Stimulated activated naive CD8-positive, alpha-beta T cell treated with anti-CD3 and anti-CD28 coated beads, Interleukin-15, Interleukin-2, amounts not matched to agents 100 ng/mL and 50 ng/mL, for 24 hours (primary cell): ENCODE measurements at regions not wholly inside any gene's neighbourhood (a gene's known extent, or its start where the extent isn't known, plus 50 kb on each side); places are given as distances from the start of the nearest gene placed in this dataset.
"Not testable (repeated sequence)": the region's sequence is repeated elsewhere in the genome, so short reads cannot be mapped to it uniquely, and the experiment has no call there.

Experiments
- H3K27ac Mint-ChIP-seq: one replicate; pipeline ENCODE4 v1.8.0; 2021; ENCODE audit warnings: mild to moderate bottlenecking, mixed read lengths
- H3K27me3 Mint-ChIP-seq: one replicate; pipeline ENCODE4 v1.8.0; 2021; ENCODE audit warnings: mixed read lengths
- H3K36me3 Mint-ChIP-seq: one replicate; pipeline ENCODE4 v1.8.0; 2021; ENCODE audit warnings: low read depth, mixed read lengths
- H3K4me1 Mint-ChIP-seq: one replicate; pipeline ENCODE4 v1.8.0; 2021; ENCODE audit warnings: low read depth, mixed read lengths
- H3K4me3 Mint-ChIP-seq: one replicate; pipeline ENCODE4 v1.8.0; 2021; ENCODE audit warnings: mild to moderate bottlenecking, mixed read lengths
- H3K9me3 Mint-ChIP-seq: one replicate; pipeline ENCODE4 v1.8.0; 2021; ENCODE audit warnings: mixed read lengths

DNA sequence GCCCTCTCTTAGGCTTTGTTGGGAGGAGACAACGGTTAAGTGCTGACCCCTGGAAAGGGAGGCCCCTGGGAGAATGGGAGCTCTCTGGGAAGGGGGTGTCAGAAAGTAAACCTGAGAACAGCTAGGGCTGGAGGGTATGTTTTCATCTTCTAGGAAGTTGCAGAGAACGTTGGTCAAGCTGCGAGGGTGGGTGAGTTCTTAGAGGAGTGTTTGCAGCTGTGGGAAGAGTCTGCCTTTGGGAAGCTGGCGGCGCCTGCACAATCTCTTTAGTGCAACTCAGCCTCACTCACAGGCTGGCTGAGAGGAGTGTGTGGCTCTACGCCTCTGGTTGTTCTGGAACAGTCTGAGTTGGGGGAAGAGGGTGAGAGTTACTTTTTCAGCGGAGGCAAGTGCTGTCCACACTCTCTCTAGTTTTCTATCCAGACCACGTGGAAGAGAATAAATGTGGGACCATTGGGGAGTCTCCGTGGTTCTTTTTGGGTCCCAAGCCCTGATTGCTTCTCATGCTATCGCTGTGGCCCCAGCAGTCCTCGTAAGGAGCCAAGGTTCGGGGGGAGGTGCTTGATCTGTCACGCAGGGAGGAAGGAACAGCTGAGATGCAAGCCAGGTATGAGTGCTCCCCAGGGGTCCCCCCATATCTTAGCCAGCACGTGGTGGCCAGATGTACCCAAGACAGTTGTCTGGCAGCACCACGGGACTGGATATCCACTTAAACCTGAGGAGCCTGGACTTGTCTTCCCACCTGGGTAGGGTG lies 237.2 kb downstream of the BUB3 start:
- Mint-ChIP-seq H3K27ac (no peak overlapping the region), H3K27me3 (peaks cover 3% of the 10 kb centered on the region), H3K36me3 (no peaks in the 10 kb centered on the region), H3K4me3 (no peak overlapping the region), H3K4me1 (no peaks in the 10 kb centered on the region), H3K9me3 (peaks cover 10% of the 10 kb centered on the region)

DNA sequence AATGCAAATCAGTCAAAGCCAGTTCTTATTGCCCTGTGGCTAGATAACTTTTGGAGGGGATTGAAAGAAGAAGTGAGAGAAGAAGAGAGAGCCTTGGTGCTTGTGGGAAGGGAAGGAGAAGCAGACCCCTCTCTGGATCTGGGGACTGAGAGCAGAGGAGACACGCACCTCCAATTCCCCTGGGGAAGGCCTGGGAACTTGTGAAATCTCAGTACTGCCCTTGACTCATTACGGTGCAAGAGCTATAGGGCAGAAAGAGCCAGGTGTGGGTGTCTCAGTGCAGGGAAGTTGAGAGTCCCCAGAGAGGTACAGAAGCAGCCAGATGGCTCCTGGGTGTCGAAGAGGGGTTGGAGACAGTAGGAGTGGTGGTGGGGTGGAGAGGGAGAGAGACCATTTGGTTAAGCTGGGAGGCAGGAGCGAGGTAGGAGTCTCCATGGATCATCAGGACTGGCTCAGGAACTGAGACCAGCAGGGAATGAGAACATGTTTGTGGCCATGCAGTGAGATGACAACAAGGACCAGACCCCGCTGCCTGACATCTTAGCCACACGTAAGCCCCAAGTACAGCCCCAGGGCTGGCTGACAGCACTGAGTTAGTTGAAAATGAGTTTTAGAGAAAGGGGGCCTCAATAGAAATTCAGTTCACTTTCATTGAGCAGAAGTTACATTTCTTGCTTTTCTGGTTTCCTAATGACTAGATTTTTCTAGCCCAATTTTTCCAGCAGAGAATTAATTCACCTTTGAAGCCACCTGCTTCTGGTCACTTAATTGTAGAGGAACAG lies 238.2 kb downstream of the BUB3 start:
- Mint-ChIP-seq H3K4me1 (no peaks in the 10 kb centered on the region), H3K27ac (no peak overlapping the region), H3K36me3 (no peaks in the 10 kb centered on the region), H3K27me3 (no peaks in the 10 kb centered on the region), H3K9me3 (peaks cover 6% of the 10 kb centered on the region), H3K4me3 (no peak overlapping the region)

DNA sequence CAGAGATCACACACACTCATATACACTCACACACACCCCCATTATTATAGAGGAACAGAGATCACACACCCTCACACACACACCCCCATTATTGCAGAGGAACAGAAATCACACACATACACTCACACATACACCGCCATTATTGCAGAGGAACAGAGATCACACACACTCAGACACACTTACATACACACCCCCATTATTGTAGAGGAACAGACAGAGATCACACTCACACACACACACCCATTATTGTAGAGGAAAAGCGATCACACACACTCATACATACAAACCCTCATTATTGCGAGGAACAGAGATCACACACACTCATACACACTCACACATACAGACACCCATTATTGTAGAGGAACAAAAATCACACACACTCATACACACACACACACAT lies 239.0 kb downstream of the BUB3 start:
- H3K4me1 Mint-ChIP-seq, result no peaks in the 10 kb centered on the region
- H3K9me3 Mint-ChIP-seq, result peaks cover 3% of the 10 kb centered on the region
- no peak overlapping the region for H3K4me3 Mint-ChIP-seq
- no peak overlapping the region for H3K27ac Mint-ChIP-seq
- no peaks in the 10 kb centered on the region for H3K36me3 Mint-ChIP-seq
- no peaks in the 10 kb centered on the region for H3K27me3 Mint-ChIP-seq

DNA sequence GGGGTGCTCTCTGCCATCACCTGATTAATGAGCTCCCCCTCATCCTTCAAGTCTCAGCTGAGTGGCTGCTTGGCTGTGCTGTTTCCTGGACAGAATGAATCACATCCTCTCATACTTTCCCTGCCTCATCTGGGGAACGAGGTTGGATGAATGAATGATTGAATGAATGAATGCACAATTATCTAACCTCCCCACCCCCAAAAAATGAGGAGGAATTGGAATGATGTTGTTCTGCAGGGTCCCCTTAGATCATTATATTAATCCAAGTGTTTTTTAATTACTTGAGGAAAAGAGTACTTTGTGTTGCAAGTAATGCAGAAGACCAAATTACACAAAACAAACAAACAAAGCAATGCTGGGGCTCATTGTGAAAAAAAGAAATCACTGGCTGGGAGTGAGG lies 240.2 kb downstream of the BUB3 start:
- no peaks in the 10 kb centered on the region for H3K36me3 Mint-ChIP-seq
- no peaks in the 10 kb centered on the region for H3K4me1 Mint-ChIP-seq
- H3K27ac Mint-ChIP-seq, result no peak overlapping the region
- no peaks in the 10 kb centered on the region for H3K27me3 Mint-ChIP-seq
- no peak overlapping the region for H3K4me3 Mint-ChIP-seq
- H3K9me3 Mint-ChIP-seq, result peaks cover 3% of the 10 kb centered on the region

DNA sequence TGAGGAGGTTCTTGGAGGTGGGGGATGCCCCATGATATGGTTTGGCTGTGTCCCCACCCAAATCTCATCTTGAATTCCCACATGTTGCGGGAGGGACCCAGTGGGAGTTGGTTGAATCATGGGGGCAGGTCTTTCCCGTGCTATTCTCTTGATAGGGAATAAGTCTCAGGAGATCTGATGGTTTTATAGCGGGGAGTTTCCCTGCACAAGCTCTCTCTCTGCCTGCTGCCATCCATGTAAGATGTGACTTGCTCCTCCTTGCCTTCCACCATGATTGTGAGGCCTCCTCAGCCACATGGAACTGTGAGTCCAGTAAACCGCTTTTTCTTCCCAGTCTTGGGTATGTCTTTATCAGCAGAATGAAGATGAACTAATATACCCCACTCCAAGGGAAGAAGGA lies 241.0 kb downstream of the BUB3 start:
- H3K36me3 Mint-ChIP-seq, H3K4me3 Mint-ChIP-seq, H3K4me1 Mint-ChIP-seq, H3K9me3 Mint-ChIP-seq, H3K27me3 Mint-ChIP-seq, H3K27ac Mint-ChIP-seq: not testable (repeated sequence)

DNA sequence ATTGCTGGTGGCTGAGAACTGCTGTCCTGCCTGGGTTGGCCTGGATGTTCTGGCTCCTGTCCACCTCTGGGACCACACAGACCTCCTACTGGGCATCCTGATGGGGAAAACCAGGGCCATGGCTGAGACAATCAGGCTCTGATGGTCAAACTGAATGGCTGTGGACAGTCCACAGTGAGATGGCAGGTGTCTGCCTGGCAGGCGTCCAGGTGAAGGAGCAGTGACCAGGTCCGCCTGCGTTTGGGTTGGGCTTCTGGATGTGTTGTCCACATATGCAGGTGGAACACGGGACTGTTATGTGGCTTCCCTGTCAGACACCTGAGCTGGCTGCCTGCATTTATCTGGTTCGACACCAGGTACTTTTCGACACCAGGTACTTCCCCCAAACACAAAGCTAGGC lies 241.7 kb downstream of the BUB3 start:
- peaks cover 3% of the 10 kb centered on the region for H3K9me3 Mint-ChIP-seq
- no peaks in the 10 kb centered on the region for H3K27me3 Mint-ChIP-seq
- no peak overlapping the region for H3K4me3 Mint-ChIP-seq
- no peaks in the 10 kb centered on the region for H3K36me3 Mint-ChIP-seq
- H3K4me1 Mint-ChIP-seq, result no peaks in the 10 kb centered on the region
- H3K27ac Mint-ChIP-seq, result no peak overlapping the region

DNA sequence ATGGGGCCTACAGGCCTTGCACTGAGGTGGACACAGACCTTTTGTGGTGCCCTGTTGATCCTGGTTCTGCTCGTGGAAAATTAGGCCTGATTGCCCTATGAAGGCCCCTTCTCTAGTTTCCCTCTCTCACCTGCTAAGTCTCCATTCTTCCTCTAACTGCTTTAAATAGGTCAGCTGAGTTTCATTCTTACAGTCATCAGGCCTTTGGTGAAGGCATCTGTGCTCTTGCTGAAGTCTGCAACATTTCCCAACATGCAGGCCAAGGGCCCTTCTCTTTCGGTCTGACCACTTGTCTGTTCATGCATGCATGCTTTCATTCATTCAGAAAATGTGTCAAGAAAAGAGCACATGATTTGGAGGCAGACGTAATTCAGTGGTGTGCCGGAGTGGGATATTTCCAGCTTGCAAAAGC lies 244.0 kb downstream of the BUB3 start:
- Mint-ChIP-seq H3K4me1 (no peaks in the 10 kb centered on the region), H3K9me3 (peaks cover 3% of the 10 kb centered on the region), H3K27me3 (no peaks in the 10 kb centered on the region), H3K4me3 (no peak overlapping the region), H3K36me3 (no peaks in the 10 kb centered on the region), H3K27ac (no peak overlapping the region)

DNA sequence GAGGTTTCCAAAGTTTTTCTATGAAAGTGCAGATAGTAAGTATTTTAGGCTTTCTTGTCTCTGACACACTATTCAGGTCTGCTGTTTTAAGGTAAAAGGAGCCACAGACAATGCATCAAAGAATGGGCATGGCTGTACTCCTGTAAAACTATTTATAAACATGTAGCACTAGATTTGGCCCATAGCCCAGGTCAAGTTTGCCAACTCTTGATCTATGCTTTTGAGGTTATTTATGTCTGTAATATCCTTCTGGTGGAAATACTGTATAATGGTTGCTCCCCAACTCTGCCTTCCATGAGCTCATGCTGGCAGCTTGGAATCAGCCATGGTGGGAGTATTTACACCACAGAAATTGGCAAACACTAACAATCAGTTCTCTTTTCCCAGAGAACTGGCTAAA lies 244.6 kb downstream of the BUB3 start:
- Mint-ChIP-seq H3K9me3 (peaks cover 3% of the 10 kb centered on the region), H3K27ac (no peak overlapping the region), H3K27me3 (no peaks in the 10 kb centered on the region), H3K4me1 (no peaks in the 10 kb centered on the region), H3K36me3 (no peaks in the 10 kb centered on the region), H3K4me3 (no peak overlapping the region)

DNA sequence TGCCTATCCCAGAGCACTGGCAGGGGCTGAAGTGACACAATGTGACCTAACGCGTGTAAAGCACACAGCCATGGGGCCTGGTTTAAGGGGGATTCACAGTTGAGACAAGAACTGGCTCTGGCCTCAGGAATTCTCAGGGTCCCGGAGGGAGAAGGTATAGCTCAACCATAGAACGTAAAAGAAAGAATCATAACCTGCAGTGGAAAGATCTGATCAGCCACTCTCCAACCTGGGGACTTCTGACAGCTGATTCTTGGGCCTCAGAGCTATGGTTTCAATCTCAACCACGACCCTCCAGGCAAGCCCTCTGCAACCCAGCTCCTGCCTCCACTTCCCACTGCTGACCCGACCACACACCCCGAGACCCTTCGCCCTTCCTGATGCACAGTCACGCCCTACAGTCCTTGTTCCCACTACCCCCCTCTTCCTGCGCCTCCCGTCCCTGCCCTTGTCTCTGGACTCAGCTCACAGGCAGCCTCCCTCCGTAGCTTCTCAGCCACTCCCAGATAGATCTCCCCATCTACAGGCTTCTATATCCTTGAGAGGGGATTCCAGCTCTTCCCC lies 245.2 kb downstream of the BUB3 start:
- Mint-ChIP-seq H3K4me1 (no peaks in the 10 kb centered on the region), H3K27me3 (no peaks in the 10 kb centered on the region), H3K36me3 (no peaks in the 10 kb centered on the region), H3K4me3 (no peak overlapping the region), H3K27ac (no peak overlapping the region), H3K9me3 (peaks cover 5% of the 10 kb centered on the region)

DNA sequence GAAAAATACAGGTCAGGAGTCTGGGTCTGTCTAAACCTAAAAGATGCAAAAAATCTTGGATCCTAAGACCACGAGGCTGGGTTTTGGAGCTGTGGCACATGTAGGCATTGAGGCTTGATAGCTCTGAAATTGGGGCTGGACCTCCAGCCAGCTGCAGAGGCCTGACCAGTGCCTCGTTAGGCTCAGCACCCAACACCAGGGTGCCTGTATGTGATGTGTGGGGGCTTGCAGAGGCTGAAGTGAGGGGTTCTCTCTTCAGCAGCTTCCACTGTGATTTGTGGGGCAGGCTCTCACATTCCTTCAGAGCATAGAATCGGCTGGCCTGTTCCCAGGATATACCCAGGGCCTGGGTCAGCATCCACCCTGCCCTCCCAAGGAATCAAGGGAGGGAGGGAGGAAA lies 247.8 kb downstream of the BUB3 start:
- Mint-ChIP-seq H3K4me1 (no peaks in the 10 kb centered on the region), H3K4me3 (no peak overlapping the region), H3K27ac (no peak overlapping the region)

DNA sequence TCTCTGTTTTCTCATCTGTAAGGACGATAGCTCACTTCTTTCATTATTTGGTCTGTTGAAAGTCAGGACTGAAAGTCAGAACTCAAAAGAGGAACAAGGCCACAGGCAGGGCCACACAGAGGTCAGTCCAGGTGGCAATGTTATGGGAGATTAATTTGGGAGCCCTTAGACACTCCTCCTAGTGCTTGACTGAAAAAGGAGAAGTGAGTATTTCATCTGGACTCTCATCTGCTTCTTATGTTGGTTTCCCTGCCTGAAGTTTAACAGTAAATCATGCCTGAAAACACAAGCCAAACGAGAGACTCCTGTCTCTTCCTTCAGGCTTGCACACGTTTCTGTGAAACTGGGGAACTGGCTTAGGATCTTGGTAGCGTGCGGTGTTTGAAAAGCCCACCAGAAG lies 248.5 kb downstream of the BUB3 start:
- no peak overlapping the region for H3K4me3 Mint-ChIP-seq
- H3K4me1 Mint-ChIP-seq, result no peaks in the 10 kb centered on the region
- peaks cover 11% of the 10 kb centered on the region for H3K9me3 Mint-ChIP-seq
- peaks cover 7% of the 10 kb centered on the region for H3K27me3 Mint-ChIP-seq
- no peaks in the 10 kb centered on the region for H3K36me3 Mint-ChIP-seq
- H3K27ac Mint-ChIP-seq, result no peak overlapping the region

More for the DNA sequence above, 247.8 kb downstream of the BUB3 start:
- Mint-ChIP-seq H3K36me3 (no peaks in the 10 kb centered on the region), H3K9me3 (peaks cover 11% of the 10 kb centered on the region), H3K27me3 (peaks cover 7% of the 10 kb centered on the region)

DNA sequence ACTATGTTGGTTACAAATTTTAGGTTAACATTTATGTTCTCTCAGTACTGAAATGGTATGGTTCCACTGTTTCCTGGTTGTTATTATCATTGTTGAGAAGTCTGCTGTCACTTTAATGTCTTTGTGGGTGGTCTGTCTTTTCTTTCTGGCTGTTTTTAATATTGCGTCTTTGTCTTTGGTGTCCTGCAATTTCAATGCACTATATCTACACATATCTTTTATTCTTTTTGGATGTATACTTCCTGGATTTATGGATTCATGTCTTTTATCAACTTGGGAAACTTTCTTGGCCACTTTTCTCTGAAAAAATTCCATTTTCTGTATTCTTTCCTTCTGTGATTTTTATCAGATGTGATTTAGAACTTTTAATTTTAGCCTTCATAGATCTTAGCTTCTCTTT lies 250.2 kb downstream of the BUB3 start:
- Mint-ChIP-seq H3K27ac (no peak overlapping the region), H3K36me3 (no peaks in the 10 kb centered on the region), H3K4me1 (no peaks in the 10 kb centered on the region), H3K9me3 (peaks cover 11% of the 10 kb centered on the region), H3K4me3 (no peak overlapping the region), H3K27me3 (peaks cover 7% of the 10 kb centered on the region)

DNA sequence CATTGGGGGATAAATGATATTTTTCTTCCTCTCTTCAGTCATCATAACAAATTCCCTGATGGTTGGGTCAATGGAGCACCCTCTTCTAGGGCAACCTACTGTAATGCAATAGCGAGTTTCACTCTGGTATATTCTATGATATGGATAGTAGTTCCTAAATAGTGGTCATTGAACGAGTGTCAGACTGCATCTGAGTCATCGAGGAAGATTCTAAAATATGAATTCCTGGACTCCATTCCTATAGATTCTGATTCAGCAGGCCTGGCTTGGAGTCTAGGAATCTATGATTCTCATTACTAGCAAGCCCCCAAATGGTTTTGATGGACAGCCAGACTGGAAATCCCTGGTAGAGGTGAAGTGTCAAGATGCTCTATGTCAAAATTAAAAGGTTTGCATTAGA lies 254.5 kb downstream of the BUB3 start:
- Mint-ChIP-seq H3K27ac (no peak overlapping the region), H3K9me3 (peaks cover 11% of the 10 kb centered on the region), H3K36me3 (no peaks in the 10 kb centered on the region), H3K4me1 (no peaks in the 10 kb centered on the region), H3K4me3 (no peak overlapping the region), H3K27me3 (peaks cover 11% of the 10 kb centered on the region)

DNA sequence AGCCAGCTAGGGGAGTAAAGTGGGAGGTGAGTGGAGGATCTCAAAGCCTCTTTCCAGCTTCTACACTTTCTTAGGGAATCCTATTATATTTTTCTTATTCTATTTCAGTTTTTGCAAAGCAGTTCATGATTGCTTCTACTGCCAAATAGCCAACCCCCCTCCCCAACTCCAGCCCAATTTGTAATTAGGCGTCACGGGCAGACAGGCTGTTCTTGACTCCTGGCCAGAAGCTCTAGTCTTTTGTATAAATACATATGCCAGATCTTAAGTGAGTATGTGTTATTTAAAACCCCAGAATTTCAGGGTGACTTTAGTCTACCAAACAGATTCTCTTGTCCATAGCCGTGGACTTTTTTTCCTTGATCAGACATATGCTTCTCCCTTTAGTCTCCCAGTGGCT lies 255.2 kb downstream of the BUB3 start:
- Mint-ChIP-seq H3K36me3 (no peaks in the 10 kb centered on the region), H3K27ac (no peak overlapping the region)

DNA sequence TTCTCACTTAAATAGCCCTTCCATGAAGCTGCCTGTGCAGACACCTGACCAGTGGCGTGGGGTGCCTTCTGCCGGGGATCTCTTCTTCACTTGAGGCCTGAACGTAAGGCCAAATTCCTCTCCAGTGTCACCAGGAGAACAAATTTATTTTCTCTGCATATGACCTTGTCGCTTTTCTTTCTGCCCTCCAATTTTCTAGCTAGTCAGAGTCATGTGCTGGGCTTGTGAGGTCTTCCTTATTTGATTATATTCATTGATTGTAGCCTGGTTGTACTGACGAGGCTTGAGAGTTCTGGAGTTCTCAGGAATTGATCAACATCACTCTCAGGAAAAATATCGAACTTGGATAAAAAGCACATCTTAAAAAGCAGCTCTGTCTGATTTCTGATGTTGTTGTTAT lies 255.7 kb downstream of the BUB3 start:
- Mint-ChIP-seq H3K4me3 (no peak overlapping the region), H3K4me1 (no peaks in the 10 kb centered on the region), H3K27me3 (peaks cover 11% of the 10 kb centered on the region), H3K36me3 (no peaks in the 10 kb centered on the region), H3K27ac (no peak overlapping the region), H3K9me3 (peaks cover 5% of the 10 kb centered on the region)

More for the DNA sequence above, 255.2 kb downstream of the BUB3 start:
- no peak overlapping the region for H3K4me3 Mint-ChIP-seq
- H3K4me1 Mint-ChIP-seq, result no peaks in the 10 kb centered on the region
- peaks cover 11% of the 10 kb centered on the region for H3K27me3 Mint-ChIP-seq
- H3K9me3 Mint-ChIP-seq, result peaks cover 8% of the 10 kb centered on the region
